GM19372 (cell line): ENCODE measurements at regions not wholly inside any gene's neighbourhood (a gene's known extent, or its start where the extent isn't known, plus 50 kb on each side); places are given as distances from the start of the nearest gene placed in this dataset.

Experiments used
- ATAC-seq: cut with Tn5 transposase; IDR thresholded peaks from one replicate; pipeline ENCODE4 v1.9.1; 2021; ENCODE audit warnings: mild to moderate bottlenecking, low read depth, moderate library complexity; ENCODE audit not compliant: unreplicated experiment

DNA sequence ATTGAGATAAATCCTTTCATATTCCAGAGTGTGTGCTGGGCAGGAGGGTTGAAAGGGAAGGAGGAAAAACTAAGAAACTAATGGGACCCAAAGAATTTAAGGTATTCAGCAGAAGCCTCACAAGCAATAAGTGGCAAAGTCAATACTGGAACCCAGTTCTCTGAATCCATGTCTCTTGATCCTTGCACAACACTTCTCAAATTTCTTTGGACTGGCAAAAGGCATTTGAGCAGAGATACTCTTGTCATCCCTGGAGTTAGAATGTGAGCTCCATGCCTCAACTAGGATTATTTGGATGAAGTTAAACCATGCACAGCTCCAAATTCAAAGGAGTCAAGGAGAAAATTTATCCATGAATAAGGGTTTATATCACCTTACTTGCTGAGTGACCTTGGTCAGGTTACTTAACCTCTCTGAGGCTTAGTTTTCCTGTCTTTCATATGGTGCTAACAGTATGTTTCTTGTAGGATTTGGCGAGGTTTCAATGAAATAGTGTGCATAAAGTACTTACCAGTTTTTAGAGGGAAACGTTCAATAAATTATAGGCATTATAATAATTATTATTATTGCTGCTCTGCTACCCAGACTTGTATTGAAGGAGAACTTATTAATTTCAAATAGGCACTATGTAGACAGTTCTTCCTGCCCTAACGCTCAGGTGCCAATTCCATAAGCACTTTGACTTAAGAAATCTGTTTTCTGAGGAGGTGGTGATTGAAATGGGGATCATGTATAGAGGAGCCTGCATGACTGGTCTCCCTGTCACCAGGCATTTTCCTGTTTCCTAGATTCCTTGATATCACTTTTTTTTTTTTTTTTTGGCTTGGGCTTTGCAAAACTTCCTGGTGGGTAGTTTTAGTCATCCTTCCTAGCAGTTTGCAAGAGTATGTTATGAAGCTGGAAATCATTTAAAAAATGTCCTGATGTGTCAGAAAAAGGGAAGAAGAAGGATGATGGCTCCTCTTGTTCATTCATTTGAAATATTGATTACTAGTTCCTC is 125.0 kb upstream of the JUN start:
- ATAC-seq = no peak

DNA sequence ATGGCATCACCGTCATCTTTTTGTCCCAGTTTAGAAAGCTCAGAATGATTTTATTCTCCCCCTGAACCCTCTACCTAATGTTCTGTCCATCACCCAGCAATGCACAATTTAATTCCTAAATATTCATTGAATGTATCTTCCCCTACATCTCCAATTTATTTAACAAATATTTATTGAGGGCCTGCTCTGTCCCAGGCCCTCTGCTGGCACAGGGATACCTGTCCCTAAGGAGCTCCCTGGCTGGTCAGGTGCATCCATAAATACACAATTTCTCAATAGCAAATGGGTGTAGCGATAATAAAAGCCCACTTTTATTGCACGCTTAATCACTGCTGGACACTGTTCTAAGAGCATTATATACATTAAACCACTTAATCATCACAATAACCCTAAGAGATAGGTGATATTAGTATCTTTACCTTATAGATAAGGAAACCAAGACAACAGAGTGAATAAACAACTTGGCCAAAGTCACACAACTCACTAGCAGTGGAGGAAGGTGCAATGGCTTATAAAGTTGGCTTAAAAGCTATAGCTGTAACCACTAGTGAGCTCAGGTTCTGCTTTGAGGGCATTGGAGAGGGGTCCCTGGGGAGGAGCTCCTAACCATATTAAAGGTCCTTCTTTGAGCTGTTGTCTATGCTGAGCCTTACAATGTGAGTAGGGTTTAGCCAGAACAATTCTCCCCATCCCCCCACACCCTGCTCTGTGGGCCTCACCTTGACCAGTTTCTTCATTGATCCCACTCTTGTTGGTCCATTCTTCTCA is 126.3 kb upstream of the JUN start:
- ATAC-seq = no peak

DNA sequence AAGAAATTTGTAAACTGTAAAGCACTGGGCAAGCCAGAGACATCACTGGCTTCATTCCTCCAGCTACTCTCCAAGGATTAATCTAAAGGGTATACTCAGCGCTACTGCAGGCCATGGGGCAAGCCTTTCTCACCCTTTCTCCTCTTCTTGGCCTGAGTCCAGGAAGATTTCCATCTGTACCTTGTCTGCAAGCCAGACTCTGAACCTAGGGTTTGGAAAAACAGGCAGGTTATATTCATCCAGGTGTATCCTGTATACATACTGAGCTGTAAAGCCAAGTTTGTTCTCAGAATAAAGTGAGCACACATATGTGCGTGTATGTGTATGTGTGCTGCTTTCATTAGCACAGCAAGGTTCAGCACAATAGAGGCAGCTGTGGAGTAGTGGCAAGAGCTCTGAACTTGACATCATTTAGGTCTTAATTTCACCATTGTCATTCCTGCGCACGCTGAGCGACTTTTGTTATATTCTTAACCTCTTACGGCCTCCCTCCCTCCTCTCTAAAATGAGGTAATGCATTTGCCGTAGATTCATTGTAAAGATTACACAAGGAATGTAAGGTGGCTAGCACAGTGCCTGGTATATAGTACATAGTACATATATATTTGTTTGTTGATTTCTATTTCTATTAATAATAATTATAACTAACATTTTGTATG is 128.1 kb upstream of the JUN start:
- ATAC-seq = no peak

DNA sequence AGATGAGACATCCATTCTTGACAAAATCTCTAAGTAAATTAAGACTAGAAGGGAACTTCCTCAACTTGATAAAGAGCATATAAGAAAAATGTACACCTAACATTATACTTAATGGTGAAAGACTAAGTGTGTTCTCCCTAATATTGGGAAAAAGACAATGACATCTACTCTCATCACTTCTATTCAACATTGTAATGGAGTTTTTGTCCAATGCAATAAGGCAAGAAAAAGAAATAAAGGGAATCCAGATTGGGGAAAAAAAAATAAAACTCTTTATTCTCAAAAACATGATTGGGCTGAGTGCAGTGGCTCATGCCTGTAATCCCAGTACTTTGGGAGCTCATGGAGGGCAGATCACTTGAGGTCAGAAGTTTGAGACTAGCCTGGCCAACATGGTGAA is 131.1 kb upstream of the JUN start:
- ATAC-seq = no peak

DNA sequence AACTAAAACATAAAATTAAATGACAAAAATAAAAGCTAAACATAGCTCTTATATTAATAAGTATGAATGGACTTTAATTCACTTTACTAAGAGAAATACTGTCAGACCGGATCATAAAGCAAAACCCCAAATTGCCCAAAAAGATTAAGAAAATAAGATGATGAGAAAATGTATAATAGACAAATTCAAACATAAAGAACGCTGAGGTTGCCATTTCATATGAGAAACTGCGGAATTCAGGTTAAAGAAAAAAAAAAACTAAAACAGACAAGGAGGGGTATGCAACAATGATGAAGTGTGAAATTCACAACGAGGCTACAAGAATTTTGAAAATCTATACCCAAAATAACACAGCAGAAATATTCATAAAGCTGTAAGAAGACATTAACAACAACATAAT is 133.6 kb upstream of the JUN start:
- no peak for ATAC-seq

DNA sequence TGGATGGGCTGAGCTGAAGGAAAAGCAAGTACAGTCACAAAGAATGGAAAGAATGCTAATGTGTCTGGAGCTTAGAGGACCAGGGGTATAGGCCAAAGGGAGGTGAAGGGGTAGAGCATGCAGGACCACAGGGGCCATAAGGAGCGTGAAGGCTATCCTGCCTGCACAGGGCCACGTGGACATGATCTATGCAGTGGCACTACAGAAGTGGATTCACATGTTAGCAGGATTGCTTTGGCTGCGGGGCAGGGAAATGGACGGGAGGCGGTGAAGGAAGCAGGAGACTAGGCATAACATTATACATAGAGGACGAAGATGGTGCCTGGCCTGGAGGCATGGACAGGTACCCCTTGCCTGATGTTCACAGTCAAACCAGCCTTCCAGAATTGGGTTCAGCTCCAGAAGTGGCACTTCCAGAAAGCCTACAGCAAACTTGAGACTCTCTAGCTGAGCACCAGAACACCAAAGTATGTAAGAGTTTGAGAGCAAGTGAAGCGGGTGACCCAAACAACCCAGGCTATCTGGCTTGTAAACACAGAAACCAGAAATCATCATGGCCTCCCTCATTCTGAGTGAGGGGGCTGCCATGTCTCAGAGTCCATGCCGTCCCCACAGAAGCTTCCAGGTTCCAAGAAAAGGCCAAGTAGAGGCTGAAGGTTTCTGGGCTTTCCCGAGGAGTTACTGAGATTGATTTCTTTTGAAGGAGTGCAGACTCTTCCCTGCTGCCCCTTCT is 135.5 kb upstream of the JUN start:
- no peak for ATAC-seq

DNA sequence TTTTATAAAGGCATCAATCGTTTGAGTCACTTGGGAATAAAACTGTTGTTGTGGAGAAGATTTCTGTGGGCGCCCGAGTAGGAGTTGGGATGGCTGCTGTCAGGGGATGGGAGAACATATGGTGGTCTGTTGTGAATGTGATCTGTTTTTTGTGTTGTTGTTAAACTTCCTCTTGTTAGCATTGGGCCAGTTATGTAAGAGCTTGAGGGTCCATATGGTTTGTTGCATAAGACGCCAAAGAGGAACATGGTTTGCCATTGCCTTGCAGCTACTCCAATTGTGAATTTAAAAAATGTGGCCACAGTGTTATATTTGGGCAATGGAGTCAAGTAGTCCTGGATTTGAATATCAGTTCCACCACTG is 136.1 kb upstream of the JUN start:
- ATAC-seq = no peak

DNA sequence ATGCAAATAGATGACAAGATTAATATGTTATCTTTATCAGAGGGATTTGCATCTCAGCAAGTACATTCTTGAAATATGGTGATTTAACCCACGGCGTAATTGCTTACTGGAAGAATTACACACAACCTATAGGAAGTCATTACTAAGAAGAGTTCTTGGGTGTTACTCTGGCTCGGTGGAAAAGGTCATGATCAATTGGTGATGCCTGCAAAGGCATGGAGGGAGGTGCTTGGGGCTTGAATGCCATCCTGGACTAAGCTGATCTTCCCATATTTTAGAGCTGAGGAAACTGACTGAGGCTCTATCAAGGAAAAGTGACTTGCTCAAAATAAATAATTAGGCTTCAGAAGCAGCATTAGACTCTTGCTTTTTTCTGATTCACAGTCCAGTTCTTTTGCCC is 137.5 kb upstream of the JUN start:
- ATAC-seq = no peak

DNA sequence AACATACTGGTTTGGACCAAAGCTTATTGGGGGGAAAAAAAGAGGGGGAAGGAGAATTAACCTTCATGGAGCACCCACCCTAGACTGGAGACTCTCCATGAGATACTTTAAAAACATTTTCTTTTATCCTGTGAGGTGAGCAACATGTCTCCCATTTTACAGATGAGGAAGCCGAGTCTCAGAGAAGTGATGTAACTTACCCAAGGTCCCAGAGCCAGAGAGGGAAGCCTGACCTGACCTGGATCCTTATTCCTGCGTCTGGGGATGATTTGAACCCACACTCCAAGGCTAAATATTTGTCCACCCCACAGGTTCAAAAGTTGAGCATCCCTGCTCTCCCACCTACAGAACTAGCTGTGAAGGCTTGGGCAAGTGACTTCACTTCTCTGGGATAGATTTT is 137.9 kb upstream of the JUN start:
- no peak for ATAC-seq

DNA sequence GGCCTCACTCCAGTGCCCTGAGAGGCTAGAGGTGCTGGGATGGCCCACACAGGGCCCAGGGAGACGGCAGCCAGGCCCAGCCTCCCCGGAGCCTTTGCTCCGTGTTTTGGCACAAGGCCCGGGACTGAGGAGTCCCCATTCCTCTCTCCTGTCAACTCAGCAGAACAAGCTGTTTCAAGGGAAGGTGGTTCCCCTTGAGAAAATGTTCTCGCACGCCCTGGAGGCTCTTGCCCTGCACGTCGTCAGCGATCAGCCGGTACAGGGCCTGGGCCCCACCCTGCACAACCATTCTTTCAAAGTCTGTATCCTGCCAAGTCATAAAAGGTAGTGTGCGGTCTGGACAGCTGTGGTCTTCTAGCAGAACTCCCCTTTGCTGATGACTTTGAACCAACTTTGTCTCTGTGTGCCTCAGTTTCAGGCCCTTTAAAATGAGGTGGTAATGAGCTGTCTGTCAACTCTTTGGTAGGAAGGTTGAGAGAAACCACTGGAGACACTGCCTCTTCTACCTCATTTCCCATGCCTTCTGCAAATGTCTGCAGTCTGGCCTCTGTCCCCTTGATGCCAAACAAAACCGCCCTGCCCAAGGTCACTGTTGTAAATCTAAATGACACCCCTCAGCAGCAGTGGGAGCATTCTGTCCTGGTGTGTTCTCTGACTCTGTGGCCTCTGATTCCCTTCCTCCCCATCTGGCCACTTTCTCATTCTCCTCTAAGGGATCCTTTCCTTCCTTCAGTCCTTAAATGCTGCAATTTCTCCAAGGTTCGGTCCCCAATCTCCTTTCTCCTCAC is 138.6 kb upstream of the JUN start:
- ATAC-seq = peak; percentile 83

DNA sequence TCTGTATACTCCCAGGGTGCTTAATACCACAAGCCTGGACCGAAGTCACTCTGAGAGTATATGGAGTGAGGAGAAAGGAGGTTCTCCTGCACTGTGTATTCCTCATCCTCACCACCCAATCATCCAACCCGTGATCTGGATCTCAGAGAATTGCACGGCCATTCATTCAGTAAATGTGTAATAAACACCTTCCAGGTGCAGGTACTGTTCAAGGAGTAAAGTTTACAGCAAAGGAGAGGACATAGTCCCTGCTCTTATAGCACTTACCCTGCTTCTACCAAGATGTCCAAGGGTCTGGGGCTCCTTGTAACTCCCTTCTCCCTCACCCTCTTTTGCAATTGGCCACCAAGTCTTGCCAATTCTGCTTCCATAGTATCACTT is 139.2 kb upstream of the JUN start:
- no peak for ATAC-seq

DNA sequence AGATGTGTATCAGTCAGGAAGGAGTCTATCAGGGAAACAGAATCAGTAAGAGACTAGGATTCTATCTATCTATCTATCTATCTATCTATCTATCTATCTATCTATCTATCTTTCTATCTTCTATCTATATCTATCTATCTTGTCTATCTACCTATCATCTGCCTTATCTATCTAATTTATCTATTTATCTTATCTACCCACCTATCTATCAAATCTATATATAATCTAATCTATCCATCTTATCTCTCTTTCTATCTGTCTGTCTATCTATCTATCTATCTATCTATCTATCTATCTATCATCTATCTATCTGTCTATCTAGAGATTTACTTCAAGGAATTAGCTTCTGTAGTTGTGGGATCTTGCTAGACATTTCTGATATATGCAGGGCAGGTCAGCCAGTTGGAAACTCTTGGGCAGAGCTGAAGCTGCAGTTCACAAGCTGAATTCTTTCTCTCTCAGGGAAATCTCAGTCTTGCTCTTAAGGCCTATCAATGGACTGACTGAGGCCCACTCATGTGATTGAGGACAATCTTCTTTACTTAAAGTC is 140.2 kb upstream of the JUN start:
- no peak for ATAC-seq

DNA sequence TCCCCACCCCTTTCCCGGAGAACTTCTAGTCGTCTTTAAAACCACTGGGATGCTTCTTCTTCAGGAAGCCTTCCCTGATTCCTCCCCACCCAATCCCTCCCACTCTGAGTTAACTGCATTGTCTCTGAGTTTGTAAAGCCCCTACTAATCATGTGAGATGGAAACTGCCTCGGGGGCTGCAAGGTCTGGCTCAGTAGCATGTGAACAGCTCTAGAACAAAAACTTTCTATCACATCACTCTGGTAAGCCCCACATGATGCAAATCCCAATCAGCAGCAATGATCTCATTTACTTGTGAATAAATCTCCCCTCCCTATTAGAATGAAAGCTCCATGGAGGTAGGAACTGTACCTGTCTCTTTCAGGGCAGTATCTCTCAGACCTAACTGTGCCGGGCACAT is 141.0 kb upstream of the JUN start:
- ATAC-seq = no peak

DNA sequence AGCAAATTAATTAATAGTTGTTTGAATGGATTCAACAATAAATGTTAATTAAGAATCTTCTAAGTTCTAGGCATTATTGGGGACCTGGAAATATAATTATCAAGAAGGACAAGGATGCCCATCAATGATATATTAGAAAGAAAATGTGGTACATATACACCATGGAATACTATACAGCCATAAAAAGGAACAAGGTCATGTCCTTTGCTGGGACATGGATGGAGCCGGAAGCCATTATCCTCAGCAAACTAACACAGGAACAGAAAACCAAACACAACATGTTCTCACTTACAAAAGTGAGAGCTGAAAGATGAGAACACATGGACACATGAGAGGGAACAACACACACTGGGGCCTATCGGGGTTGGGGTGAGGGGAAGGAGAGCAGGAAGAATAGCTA is 141.4 kb upstream of the JUN start:
- ATAC-seq = no peak

DNA sequence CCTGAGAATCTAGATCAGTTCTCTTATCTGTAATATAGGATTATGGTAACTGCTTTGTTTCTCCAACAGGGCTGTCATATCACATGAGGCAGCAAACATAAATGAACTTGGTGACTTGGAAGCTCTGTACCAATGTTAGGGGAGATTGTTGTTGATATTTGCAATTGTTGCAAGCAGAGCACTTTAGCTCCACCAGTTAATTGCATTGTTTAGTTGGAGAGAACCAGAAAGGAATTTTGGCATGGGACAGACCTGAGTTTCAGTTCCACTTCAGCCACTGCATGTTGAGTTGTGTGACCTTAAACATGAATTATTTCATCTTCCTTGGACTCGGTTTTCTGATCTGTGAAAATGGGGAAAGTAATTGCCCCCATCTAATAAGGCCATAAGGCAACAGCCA is 142.3 kb upstream of the JUN start:
- ATAC-seq = no peak

DNA sequence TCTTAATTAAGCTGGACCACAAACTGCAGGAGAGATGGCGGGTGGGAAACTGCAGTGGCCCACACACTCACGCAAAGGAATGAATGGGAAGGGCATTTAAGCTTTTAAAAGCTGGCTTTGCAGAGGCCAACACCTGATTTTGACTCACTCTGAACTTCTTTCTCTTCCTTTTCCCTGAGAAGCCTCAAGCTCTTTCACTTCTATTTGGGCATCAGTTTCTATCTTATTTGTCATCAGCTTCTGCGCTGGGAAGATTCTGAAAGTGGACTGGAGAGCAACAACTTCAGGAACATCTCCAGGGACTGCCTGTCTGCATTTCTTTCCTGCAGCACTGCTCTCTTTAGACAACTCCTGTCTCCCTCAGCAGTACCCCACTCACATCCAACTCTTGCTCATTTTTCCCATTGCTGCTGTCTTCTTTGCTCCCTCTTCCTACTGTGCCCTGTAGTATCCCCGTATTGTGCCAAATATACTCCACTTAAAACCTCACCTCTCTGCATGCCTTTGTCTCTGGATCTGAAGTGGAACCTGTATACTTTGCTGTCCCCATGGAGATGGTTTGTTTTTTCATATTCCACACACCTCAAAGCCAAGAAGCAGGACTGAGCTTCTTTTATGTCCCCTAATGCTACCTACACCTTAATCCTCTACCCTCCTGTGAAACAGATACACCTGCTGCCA is 143.3 kb upstream of the JUN start:
- ATAC-seq = no peak

DNA sequence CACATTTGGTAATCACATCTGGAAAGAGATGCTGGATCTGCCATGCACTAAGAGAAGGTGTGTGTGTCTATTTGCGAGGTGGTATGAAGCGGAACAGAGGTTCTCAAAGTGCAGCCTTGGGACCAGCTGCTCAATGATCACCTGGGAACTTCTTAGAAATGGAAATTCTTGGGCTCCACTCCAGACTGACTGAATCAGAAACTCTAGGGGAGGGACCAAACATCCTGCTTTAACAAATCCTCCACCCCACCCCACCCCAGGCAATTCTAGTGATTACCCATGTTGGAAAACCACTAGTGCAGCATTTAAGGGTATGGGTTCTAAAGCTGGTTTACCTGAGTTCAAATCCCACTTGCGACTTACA is 143.9 kb upstream of the JUN start:
- no peak for ATAC-seq

DNA sequence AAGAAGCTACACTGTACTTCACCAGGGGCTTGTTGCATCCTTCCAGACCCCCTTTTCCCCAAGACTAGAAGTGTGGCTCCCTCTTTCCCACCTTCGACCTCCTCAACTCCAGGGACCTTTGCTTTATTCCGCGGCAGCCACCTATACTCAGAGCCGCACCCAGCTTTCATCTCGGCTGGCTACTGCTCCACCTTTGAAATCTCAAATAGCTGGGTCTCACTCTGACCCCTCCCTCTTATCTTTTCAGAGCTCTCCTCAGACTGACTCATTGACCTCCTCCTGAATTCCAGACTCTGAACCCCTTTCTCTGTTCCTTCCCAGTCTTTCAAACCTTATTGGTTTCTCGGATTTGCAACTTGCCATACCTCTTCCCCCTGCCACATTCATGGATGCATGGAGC is 144.7 kb upstream of the JUN start:
- no peak for ATAC-seq

DNA sequence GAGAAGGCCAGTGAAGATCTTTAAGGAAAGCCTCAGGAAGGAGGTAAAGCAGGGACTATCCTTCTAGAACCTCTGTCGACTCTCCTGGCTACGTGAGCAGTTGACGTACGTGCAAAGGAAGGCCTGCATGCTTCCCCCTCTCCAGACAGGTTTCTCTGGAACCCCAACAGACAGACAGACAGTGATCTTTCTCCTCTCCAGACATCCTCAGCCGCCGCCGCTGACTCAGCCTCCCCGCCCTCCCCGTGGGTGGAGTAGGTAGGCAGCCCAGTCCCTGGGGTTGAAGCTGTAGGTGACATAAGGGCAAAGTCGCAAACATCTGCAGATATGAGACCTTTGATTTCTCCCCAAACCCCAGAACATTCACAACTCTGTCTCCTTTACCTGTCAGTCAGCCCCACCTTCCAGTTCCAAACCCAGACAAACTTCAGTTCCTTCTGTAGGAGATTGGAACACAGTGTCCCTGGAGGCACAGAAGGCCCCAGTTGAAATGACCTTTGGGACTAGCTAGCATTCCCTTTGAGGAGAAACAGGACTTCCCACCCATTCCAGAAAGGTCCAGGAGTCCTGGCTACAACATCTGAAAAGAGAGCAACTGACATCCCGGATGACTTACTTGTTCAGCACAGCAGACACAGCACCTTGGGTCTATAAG is 146.0 kb upstream of the JUN start:
- no peak for ATAC-seq
